ENCODE measurements at regions not wholly inside any gene's neighbourhood (a gene's known extent, or its start where the extent isn't known, plus 50 kb on each side); places are given as distances from the start of the nearest gene placed in this dataset.

GRCh38 chr6:119445666-119446065 lies 96.1 kb upstream of the MAN1A1 start:
- Histone ChIP-seq H3K4me2 (ENCODE audit: control insufficient read depth, extremely low read depth, insufficient read depth, low read depth, low read length) (no peak overlapping the region), H2AFZ (ENCODE audit: control insufficient read depth, low read length) (no peak overlapping the region), H3K79me2 (ENCODE audit: control insufficient read depth, insufficient read depth, low read length) (no peaks in the 10 kb centered on the region), H3K9ac (ENCODE audit: control insufficient read depth, extremely low read depth, insufficient read depth, low read length) (no peak overlapping the region), H3K36me3 (ENCODE audit: control insufficient read depth in 2 of 2, extremely low read depth in 1 of 2, insufficient read depth in 2 of 2, low read length in 2 of 2) (no peaks in the 10 kb centered on the region), H4K20me1 (ENCODE audit: control insufficient read depth, extremely low read depth, insufficient read depth, low read length) (no peaks in the 10 kb centered on the region), H3K9me3 (ENCODE audit: control insufficient read depth, low read depth, low read length) (no peaks in the 10 kb centered on the region), H3K9me1 (ENCODE audit: control insufficient read depth, extremely low read depth, insufficient read depth, low read length) (no peaks in the 10 kb centered on the region), H3K27ac (ENCODE audit: control insufficient read depth, insufficient read depth, low read length) (no peak overlapping the region), H3K27me3 (ENCODE audit: control insufficient read depth, extremely low read depth, insufficient read depth, low read length) (no peaks in the 10 kb centered on the region), H3K4me3 (ENCODE audit: control insufficient read depth in 2 of 3, extremely low read depth in 1 of 3, insufficient read depth in 2 of 3, low read depth in 1 of 3, low read length in 3 of 3) (no peak overlapping the region), H3K4me1 (ENCODE audit: control insufficient read depth, extremely low read depth, insufficient read depth, low read length) (peaks cover 11% of the 10 kb centered on the region)
- dilution Hi-C loops (cut with MboI; ENCODE audit: extremely low pct_ligation_motif_present, low sequenced_read_pairs), result no loop called here
- FAIRE-seq (no peak), DNase-seq (ENCODE audit: low read depth, low spot score) (no peak)
- no peak for TF ChIP-seq CTCF (optimal IDR thresholded peaks at IDR 0.05 in 1 of 3, IDR thresholded peaks at IDR 0.05 in 1 of 3, conservative IDR thresholded peaks at IDR 0.05 in 1 of 3; ENCODE audit: extremely low read depth in 1 of 3, insufficient read depth in 2 of 3, low read length in 3 of 3)
- TF ChIP-seq EZH2 (IDR thresholded peaks at IDR 0.05; ENCODE audit: low read length), result no peak

- DNase-seq (ENCODE audit: low read depth, low spot score) (no peak), FAIRE-seq (no peak)
- TF ChIP-seq CTCF (optimal IDR thresholded peaks at IDR 0.05 in 1 of 3, IDR thresholded peaks at IDR 0.05 in 1 of 3, conservative IDR thresholded peaks at IDR 0.05 in 1 of 3; ENCODE audit: extremely low read depth in 1 of 3, insufficient read depth in 2 of 3, low read length in 3 of 3) (no peak), EZH2 (IDR thresholded peaks at IDR 0.05; ENCODE audit: low read length) (no peak)
- no peaks in the 10 kb centered on the region for H3K36me3 ChIP-seq (ENCODE audit: control insufficient read depth in 2 of 2, extremely low read depth in 1 of 2, insufficient read depth in 2 of 2, low read length in 2 of 2)
- no peak overlapping the region for H2AFZ ChIP-seq (ENCODE audit: control insufficient read depth, low read length)
- H3K9me1 ChIP-seq (ENCODE audit: control insufficient read depth, extremely low read depth, insufficient read depth, low read length), result no peaks in the 10 kb centered on the region
- dilution Hi-C loops (cut with MboI; ENCODE audit: extremely low pct_ligation_motif_present, low sequenced_read_pairs), result no loop called here
- no peaks in the 10 kb centered on the region for H4K20me1 ChIP-seq (ENCODE audit: control insufficient read depth, extremely low read depth, insufficient read depth, low read length)
- H3K4me3 ChIP-seq (ENCODE audit: control insufficient read depth in 2 of 3, extremely low read depth in 1 of 3, insufficient read depth in 2 of 3, low read depth in 1 of 3, low read length in 3 of 3), result no peak overlapping the region
- no peak overlapping the region for H3K27ac ChIP-seq (ENCODE audit: control insufficient read depth, insufficient read depth, low read length)
- H3K4me2 ChIP-seq (ENCODE audit: control insufficient read depth, extremely low read depth, insufficient read depth, low read depth, low read length), result no peak overlapping the region
- H3K79me2 ChIP-seq (ENCODE audit: control insufficient read depth, insufficient read depth, low read length), result no peaks in the 10 kb centered on the region
- H3K9me3 ChIP-seq (ENCODE audit: control insufficient read depth, low read depth, low read length), result no peaks in the 10 kb centered on the region
- no peak overlapping the region for H3K9ac ChIP-seq (ENCODE audit: control insufficient read depth, extremely low read depth, insufficient read depth, low read length)
- peaks cover 11% of the 10 kb centered on the region for H3K4me1 ChIP-seq (ENCODE audit: control insufficient read depth, extremely low read depth, insufficient read depth, low read length)
- H3K27me3 ChIP-seq (ENCODE audit: control insufficient read depth, extremely low read depth, insufficient read depth, low read length), result no peaks in the 10 kb centered on the region
These were observed 95.3 kb upstream of the MAN1A1 start for GRCh38 chr6:119444642-119445557.

Data from keratinocyte (primary cell).